ENCODE measurements at regions not wholly inside any gene's neighbourhood (a gene's known extent, or its start where the extent isn't known, plus 50 kb on each side); places are given as distances from the start of the nearest gene placed in this dataset.

DNA sequence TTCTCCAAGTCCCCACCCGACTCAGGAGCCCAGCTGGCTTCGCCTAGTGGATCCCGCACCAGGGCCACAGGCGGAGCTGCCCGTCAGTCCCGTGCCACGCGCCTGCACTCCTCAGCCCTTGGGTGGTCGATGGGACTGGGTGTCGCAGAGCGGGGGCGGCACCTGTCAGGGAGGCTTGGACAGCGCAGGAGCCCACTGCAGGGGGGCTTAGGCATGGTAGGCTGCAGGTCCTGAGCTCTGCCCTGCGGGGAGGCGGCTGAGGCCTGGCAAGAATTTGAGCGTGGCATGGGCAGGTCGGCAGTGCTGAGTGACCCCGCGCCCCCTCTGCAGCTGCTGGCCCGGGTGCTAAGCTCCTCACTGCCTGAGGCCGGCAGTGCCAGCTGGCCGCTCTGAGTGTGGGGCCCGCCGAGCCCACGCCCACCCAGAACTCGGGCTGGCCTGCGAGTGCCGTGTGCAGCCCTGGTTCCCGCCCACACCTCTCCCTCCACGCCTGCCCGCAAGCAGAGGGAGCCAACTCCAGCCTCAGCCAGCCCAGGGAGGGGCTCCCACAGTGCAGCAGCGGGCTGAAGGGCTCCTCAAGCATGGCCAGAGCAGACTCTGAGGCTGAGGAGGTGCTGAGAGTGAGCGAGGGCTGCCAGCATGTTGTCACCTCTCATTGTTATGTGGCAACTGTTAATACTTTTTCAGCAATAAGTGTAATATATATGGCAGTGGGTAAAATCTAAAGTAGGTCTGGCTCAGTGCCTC lies 548.4 kb upstream of the BRINP3 start:
- TF ChIP-seq, protein P1, sequence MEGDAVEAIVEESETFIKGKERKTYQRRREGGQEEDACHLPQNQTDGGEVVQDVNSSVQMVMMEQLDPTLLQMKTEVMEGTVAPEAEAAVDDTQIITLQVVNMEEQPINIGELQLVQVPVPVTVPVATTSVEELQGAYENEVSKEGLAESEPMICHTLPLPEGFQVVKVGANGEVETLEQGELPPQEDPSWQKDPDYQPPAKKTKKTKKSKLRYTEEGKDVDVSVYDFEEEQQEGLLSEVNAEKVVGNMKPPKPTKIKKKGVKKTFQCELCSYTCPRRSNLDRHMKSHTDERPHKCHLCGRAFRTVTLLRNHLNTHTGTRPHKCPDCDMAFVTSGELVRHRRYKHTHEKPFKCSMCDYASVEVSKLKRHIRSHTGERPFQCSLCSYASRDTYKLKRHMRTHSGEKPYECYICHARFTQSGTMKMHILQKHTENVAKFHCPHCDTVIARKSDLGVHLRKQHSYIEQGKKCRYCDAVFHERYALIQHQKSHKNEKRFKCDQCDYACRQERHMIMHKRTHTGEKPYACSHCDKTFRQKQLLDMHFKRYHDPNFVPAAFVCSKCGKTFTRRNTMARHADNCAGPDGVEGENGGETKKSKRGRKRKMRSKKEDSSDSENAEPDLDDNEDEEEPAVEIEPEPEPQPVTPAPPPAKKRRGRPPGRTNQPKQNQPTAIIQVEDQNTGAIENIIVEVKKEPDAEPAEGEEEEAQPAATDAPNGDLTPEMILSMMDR (IDR thresholded peaks at IDR 0.05) = no peak
- TF ChIP-seq POLR2AphosphoS5 (IDR thresholded peaks at IDR 0.05) = no peak
- no peak for TF ChIP-seq POLR2A (IDR thresholded peaks at IDR 0.05)

Measured in upper lobe of left lung (tissue), 4 donors.